ENCODE measurements at regions not wholly inside any gene's neighbourhood (a gene's known extent, or its start where the extent isn't known, plus 50 kb on each side); places are given as distances from the start of the nearest gene placed in this dataset.

GRCh38 chr15:39503526-39503925 lies 77.4 kb upstream of the THBS1 start:
- no peak for DNase-seq (ENCODE audit: low spot score, unreplicated experiment)
- H3K4me3 Mint-ChIP-seq (ENCODE audit: low read depth): no peak overlapping the region
- peaks cover 12% of the 10 kb centered on the region for H3K27me3 Mint-ChIP-seq
- no peaks in the 10 kb centered on the region for H3K36me3 Mint-ChIP-seq (ENCODE audit: insufficient read depth)
- no peaks in the 10 kb centered on the region for H3K9me3 Mint-ChIP-seq (ENCODE audit: low read depth)
- H3K4me1 Mint-ChIP-seq (ENCODE audit: low read depth): no peaks in the 10 kb centered on the region
- no peak for TF ChIP-seq CTCF (IDR thresholded peaks at IDR 0.05; ENCODE audit: unreplicated experiment)
- no peak overlapping the region for H3K27ac Mint-ChIP-seq

DNA sequence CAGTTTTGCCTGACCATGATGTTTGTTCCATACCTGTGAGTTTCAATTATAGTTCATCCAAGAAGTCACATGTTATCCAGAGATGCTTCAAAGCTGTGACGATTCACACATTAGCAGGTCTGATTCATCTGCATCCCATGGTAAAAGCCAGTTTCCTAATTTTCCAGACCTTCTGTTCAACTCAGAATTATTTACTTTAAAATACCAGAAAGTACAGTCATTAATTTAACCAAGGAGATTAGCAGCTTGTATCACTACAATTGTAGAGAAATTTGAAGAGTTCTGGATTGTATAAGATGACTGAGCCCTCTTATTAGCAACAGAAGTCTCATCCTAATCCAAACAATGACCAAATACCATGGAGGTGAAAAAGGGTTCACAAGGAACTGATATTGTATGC lies 76.1 kb upstream of the THBS1 start:
- no peaks in the 10 kb centered on the region for H3K36me3 Mint-ChIP-seq (ENCODE audit: insufficient read depth)
- peaks cover 10% of the 10 kb centered on the region for H3K27me3 Mint-ChIP-seq
- DNase-seq (ENCODE audit: low spot score, unreplicated experiment): no peak
- H3K9me3 Mint-ChIP-seq (ENCODE audit: low read depth): no peaks in the 10 kb centered on the region
- no peaks in the 10 kb centered on the region for H3K4me1 Mint-ChIP-seq (ENCODE audit: low read depth)
- no peak overlapping the region for H3K4me3 Mint-ChIP-seq (ENCODE audit: low read depth)
- TF ChIP-seq CTCF (IDR thresholded peaks at IDR 0.05; ENCODE audit: unreplicated experiment): no peak
- no peak overlapping the region for H3K27ac Mint-ChIP-seq

- H3K27me3 Mint-ChIP-seq: peaks cover 13% of the 10 kb centered on the region
- no peaks in the 10 kb centered on the region for H3K36me3 Mint-ChIP-seq (ENCODE audit: insufficient read depth)
- no peak overlapping the region for H3K4me3 Mint-ChIP-seq (ENCODE audit: low read depth)
- no peak for DNase-seq (ENCODE audit: low spot score, unreplicated experiment)
- H3K27ac Mint-ChIP-seq: no peak overlapping the region
- no peak for TF ChIP-seq CTCF (IDR thresholded peaks at IDR 0.05; ENCODE audit: unreplicated experiment)
- no peaks in the 10 kb centered on the region for H3K9me3 Mint-ChIP-seq (ENCODE audit: low read depth)
- no peaks in the 10 kb centered on the region for H3K4me1 Mint-ChIP-seq (ENCODE audit: low read depth)
Observed at GRCh38 chr15:39506146-39506545, 74.7 kb upstream of the THBS1 start.

DNA sequence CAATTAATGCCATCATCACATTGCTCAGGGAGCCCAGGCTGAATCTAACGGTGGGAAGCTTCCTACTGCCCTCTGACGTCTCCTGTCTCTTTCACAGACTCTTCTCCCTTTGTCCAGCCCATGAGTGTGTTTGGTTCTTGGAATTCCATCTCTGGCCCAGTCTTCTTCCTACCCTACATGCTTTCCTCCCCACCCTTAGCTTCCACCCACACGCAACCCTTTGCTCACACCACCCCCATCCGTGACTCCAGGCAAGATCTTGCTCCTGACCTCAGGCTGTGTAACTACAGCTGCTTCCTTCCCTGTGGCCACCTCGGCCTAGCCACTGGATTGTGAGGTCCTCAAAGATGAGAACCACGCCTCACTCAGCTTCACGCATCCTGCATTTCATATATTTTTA lies 72.3 kb upstream of the THBS1 start:
- H3K27me3 Mint-ChIP-seq: peaks cover 10% of the 10 kb centered on the region
- TF ChIP-seq CTCF (IDR thresholded peaks at IDR 0.05; ENCODE audit: unreplicated experiment): no peak
- H3K27ac Mint-ChIP-seq: no peak overlapping the region
- no peaks in the 10 kb centered on the region for H3K9me3 Mint-ChIP-seq (ENCODE audit: low read depth)
- no peaks in the 10 kb centered on the region for H3K36me3 Mint-ChIP-seq (ENCODE audit: insufficient read depth)
- no peaks in the 10 kb centered on the region for H3K4me1 Mint-ChIP-seq (ENCODE audit: low read depth)
- no peak for DNase-seq (ENCODE audit: low spot score, unreplicated experiment)
- H3K4me3 Mint-ChIP-seq (ENCODE audit: low read depth): no peak overlapping the region

DNA sequence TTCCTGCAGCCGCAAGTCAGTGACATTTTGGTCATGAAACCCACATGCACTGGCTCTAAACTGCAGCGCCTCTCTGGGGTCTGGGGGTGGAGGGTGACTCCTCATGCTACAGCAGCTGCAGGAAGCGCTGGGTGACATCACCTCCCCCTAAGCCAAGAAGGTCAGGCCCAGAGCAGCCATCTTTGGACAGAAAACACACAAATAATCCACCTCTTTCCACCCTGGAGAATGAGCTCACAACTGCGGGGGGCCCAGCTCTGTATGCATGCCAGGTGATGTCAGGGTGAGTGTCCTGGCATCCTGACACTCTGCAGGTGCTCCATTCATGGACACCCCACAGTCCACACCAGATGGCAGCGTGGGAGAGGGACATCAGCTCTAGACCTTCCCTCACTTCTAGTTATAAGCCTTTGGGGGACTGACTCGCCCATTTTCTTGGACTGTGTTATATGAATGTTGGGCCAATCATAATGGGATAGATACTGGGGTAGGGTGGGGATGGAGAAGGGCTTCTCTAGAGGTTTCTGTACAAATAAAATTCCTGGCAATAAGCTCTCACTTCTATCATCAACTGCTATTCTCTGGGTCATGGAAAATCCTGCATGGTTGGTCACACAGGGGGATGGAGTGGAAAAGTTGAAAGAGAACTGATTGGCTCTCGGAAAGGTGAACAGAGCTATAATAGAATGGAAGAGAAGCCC lies 70.7 kb upstream of the THBS1 start:
- Mint-ChIP-seq H3K4me3 (ENCODE audit: low read depth) (no peak overlapping the region), H3K36me3 (ENCODE audit: insufficient read depth) (peaks cover 1% of the 10 kb centered on the region), H3K27ac (no peak overlapping the region), H3K27me3 (peaks cover 10% of the 10 kb centered on the region), H3K4me1 (ENCODE audit: low read depth) (no peaks in the 10 kb centered on the region), H3K9me3 (ENCODE audit: low read depth) (peaks cover 4% of the 10 kb centered on the region)
- no peak for DNase-seq (ENCODE audit: low spot score, unreplicated experiment)
- TF ChIP-seq CTCF (IDR thresholded peaks at IDR 0.05; ENCODE audit: unreplicated experiment): no peak

All from progenitor cell of endocrine pancreas (in vitro differentiated cells).